ENCODE measurements at regions not wholly inside any gene's neighbourhood (a gene's known extent, or its start where the extent isn't known, plus 50 kb on each side); places are given as distances from the start of the nearest gene placed in this dataset.

- TF ChIP-seq CTCF (IDR thresholded peaks at IDR 0.05) (no peak), POLR2A (IDR thresholded peaks at IDR 0.05) (no peak)
Measured at GRCh38 chr11:42727879-42728278, 583.9 kb upstream of the API5 start.
